Nephron (organoid): ENCODE measurements at regions not wholly inside any gene's neighbourhood (a gene's known extent, or its start where the extent isn't known, plus 50 kb on each side); places are given as distances from the start of the nearest gene placed in this dataset.

Experiments
- H3K27ac Mint-ChIP-seq, 3 experiments: 2 replicates each; pipeline ENCODE4 v1.8.0; 2020; ENCODE audit warnings: mixed read lengths in 3 of 3, mild to moderate bottlenecking in 2 of 3, moderate library complexity in 1 of 3
- H3K27me3 Mint-ChIP-seq: 2 replicates; pipeline ENCODE4 v1.8.0; 2021; ENCODE audit warnings: low read depth, mild to moderate bottlenecking, moderate library complexity, mixed read lengths
- H3K36me3 Mint-ChIP-seq: 2 replicates; pipeline ENCODE4 v1.8.0; 2020; ENCODE audit warnings: low read depth, mixed read lengths
- H3K4me1 Mint-ChIP-seq: 2 replicates; pipeline ENCODE4 v1.8.0; 2020; ENCODE audit warnings: mixed read lengths
- H3K4me3 Mint-ChIP-seq, 3 experiments: 2 replicates each; pipeline ENCODE4 v1.8.0; 2020; ENCODE audit warnings: mild to moderate bottlenecking in 3 of 3, mixed read lengths in 3 of 3, moderate library complexity in 2 of 3
- H3K9me3 Mint-ChIP-seq: 2 replicates; pipeline ENCODE4 v1.8.0; 2020; ENCODE audit warnings: mixed read lengths
- TF ChIP-seq, protein P1 (sequence below), 3 experiments: fragments of 200-600 bp; sonication (generic); IDR thresholded peaks; one replicate each; pipeline ENCODE4 v1.5.0; 2021; ENCODE audit warnings: antibody characterized with exemption in 3 of 3; ENCODE audit not compliant: unreplicated experiment in 3 of 3

DNA sequence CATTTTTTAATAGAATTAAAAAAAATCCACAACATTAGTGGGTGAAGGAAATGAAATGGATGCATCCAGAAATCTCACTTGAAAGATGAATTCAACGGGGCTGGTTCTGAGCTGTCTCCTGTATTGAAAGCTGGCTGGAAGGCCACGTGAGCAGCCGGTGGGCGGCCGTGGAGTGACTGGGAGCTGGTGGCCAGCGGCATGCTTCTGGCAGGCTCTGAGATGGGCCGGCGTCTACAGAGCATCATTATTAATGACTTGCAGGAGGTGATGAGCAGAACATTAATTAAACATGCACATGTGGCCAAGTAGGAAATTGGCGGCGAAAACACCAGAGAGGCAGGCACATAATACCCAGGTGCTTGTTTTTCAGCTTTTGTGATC, 115.6 kb upstream of the LMO4 start:
- no peak overlapping the region for H3K4me3 Mint-ChIP-seq
- H3K9me3 Mint-ChIP-seq, result no peaks in the 10 kb centered on the region
- no peaks in the 10 kb centered on the region for H3K36me3 Mint-ChIP-seq
- TF ChIP-seq, protein P1, sequence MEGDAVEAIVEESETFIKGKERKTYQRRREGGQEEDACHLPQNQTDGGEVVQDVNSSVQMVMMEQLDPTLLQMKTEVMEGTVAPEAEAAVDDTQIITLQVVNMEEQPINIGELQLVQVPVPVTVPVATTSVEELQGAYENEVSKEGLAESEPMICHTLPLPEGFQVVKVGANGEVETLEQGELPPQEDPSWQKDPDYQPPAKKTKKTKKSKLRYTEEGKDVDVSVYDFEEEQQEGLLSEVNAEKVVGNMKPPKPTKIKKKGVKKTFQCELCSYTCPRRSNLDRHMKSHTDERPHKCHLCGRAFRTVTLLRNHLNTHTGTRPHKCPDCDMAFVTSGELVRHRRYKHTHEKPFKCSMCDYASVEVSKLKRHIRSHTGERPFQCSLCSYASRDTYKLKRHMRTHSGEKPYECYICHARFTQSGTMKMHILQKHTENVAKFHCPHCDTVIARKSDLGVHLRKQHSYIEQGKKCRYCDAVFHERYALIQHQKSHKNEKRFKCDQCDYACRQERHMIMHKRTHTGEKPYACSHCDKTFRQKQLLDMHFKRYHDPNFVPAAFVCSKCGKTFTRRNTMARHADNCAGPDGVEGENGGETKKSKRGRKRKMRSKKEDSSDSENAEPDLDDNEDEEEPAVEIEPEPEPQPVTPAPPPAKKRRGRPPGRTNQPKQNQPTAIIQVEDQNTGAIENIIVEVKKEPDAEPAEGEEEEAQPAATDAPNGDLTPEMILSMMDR (IDR thresholded peaks at IDR 0.05; ENCODE audit: unreplicated experiment in 3 of 3), result no peak
- H3K27me3 Mint-ChIP-seq, result peaks cover 3% of the 10 kb centered on the region
- no peak overlapping the region for H3K27ac Mint-ChIP-seq
- H3K4me1 Mint-ChIP-seq, result peaks cover 15% of the 10 kb centered on the region

DNA sequence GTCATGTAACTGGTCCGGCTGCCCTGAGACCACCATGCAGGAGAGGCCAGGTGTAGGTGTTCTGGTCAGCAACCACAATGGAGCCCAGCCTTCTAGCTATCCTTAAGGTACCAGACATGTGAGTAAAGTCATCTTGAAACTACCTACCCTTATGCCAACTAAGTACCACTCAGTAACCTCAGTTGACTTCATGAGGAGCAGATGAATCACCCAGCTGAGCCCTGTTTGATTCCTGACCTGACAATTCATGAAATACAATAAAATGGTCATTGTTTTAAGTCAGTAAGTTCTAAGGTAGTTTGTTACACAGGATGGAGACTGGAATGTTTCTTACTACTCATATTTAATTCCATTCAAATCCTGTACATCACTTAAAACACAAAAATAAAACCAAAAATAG, 113.1 kb upstream of the LMO4 start:
- TF ChIP-seq, protein P1 (IDR thresholded peaks at IDR 0.05; ENCODE audit: unreplicated experiment in 3 of 3), result no peak
- H3K27me3 Mint-ChIP-seq, result peaks cover 7% of the 10 kb centered on the region
- H3K4me1 Mint-ChIP-seq, result peaks cover 15% of the 10 kb centered on the region
- H3K36me3 Mint-ChIP-seq, result no peaks in the 10 kb centered on the region
- no peaks in the 10 kb centered on the region for H3K9me3 Mint-ChIP-seq
- no peak overlapping the region for H3K27ac Mint-ChIP-seq
- H3K4me3 Mint-ChIP-seq, result no peak overlapping the region

GRCh38 chr1:87218618-87219017, 110.1 kb upstream of the LMO4 start:
- Mint-ChIP-seq H3K36me3 (no peaks in the 10 kb centered on the region), H3K27ac (no peak overlapping the region), H3K27me3 (peaks cover 4% of the 10 kb centered on the region), H3K4me3 (no peak overlapping the region), H3K9me3 (peaks cover 2% of the 10 kb centered on the region), H3K4me1 (no peaks in the 10 kb centered on the region)
- TF ChIP-seq, protein P1 (IDR thresholded peaks at IDR 0.05; ENCODE audit: unreplicated experiment in 3 of 3), result no peak

- TF ChIP-seq, protein P1 (IDR thresholded peaks at IDR 0.05; ENCODE audit: unreplicated experiment in 3 of 3), result no peak
- Mint-ChIP-seq H3K36me3 (no peaks in the 10 kb centered on the region), H3K9me3 (peaks cover 4% of the 10 kb centered on the region), H3K27ac (no peak overlapping the region), H3K27me3 (peaks cover 4% of the 10 kb centered on the region), H3K4me1 (no peaks in the 10 kb centered on the region), H3K4me3 (no peak overlapping the region)
These were observed 109.5 kb upstream of the LMO4 start for GRCh38 chr1:87219141-87219540.

DNA sequence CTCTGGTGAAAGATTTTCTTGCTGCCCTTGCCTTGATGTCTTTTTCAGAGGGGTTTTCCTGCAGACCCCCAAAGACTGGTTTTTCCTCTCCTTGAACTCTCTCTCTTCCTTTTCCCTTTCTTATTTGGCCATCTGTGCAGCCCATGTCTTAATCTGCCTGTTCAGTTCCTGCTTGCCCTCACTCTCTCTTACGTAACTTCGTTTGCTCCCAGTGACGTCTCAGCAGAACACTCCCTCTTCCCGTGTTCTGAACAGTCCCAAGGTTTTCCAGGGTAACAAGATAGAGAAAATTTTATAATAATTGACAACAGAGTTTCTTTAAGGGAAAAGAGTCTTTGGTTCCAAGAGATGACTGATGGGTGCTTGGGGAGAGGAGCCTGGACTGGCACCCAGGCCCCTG, 109.1 kb upstream of the LMO4 start:
- Mint-ChIP-seq H3K9me3 (peaks cover 4% of the 10 kb centered on the region), H3K4me3 (no peak overlapping the region), H3K27ac (no peak overlapping the region), H3K36me3 (no peaks in the 10 kb centered on the region), H3K27me3 (peaks cover 4% of the 10 kb centered on the region), H3K4me1 (no peaks in the 10 kb centered on the region)
- TF ChIP-seq, protein P1 (IDR thresholded peaks at IDR 0.05; ENCODE audit: unreplicated experiment in 3 of 3), result no peak

DNA sequence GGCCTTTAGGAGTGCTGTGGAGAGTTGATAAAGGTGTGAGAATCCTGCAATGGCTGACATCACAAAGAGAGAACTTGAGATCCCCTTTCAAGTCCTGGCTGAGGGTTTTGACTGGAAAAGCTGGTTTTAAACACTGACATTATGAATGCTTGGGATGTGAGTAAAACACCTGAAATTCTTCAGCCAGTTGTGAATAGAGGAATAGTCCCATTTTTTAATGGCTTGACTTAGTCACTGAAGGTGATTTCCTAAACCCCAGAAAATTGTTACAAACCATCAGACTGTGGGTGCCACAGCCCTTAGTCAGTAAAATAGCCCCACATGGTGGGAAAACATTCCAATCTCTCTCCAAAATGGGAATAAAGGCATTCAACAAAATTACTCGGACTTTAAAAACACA, 107.7 kb upstream of the LMO4 start:
- Mint-ChIP-seq H3K27me3 (peaks cover 4% of the 10 kb centered on the region), H3K27ac (no peak overlapping the region), H3K4me1 (peaks cover 3% of the 10 kb centered on the region), H3K4me3 (no peak overlapping the region), H3K36me3 (no peaks in the 10 kb centered on the region), H3K9me3 (peaks cover 4% of the 10 kb centered on the region)
- TF ChIP-seq, protein P1 (IDR thresholded peaks at IDR 0.05; ENCODE audit: unreplicated experiment in 3 of 3), result no peak
